Limb (tissue), 2 donors: ENCODE measurements at regions not wholly inside any gene's neighbourhood (a gene's known extent, or its start where the extent isn't known, plus 50 kb on each side); places are given as distances from the start of the nearest gene placed in this dataset.
"Not testable (repeated sequence)": the region's sequence is repeated elsewhere in the genome, so short reads cannot be mapped to it uniquely, and the experiment has no call there.

ENCODE experiments used
- DNase-seq, 2 donors: peaks; one replicate each; pipeline ENCODE4 v3.0.0-alpha.2; 2016; ENCODE audit errors: extremely low spot score in 2 of 2

DNA sequence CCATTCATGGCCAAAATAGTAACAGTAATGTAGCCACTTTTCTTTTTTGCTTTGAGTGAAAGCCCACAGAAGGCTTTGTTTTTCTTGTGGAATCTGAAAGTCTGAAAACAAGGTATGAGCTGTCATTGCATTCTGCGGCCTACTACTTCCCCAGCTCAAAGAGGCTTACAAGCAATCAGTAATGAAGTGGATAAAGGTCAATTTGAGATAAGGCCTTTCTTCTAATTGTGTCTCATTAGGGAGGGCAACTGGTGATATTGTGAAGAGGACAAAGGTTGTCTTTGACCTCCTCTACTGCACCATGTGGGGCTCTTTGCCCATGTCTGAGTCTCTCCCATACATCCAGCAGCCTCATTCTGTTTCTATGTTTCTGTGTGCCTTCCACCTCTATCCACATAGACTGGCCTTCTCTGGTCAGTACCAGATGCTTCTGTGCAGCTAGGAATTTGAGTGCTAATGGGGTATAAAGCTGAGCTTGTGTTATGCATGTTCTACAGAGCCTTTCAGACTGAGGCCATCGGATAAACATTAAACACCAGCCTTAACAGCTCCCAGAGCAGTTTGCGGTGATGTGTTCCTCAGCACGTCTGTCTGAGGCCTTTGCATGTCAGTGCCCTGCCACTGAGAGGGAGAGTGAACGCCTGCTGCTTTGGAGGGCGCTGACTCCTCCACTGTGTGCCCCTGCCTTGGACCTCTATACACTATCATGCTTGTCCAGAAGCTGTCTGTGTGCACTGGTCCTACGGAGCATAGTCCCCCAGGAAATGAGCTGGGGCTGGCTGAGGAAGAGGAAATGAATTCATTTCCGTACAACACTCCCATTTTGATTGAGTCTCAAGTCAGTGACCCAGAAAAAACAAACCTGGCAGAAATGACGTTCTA, 80.2 kb downstream of the SH2D1A start:
- no peak for DNase-seq

DNA sequence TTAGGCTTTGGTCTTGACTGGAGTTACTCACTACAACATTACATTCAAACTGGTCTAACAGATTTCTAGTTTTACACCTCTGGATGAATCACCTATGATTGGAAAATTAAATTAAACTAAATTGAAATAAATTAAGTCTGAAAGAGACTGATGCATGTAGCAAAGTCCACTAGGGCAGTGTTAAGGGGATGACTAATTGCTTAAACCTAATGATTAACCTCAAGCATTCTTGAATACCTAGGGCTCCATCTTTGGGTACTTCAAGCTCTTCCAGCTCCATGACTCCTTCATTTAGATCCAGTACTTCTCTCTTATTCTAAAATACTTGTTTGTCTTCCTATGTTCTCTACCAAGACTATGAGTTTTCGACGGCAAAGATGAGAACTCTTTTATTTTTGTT, 86.8 kb downstream of the SH2D1A start:
- no peak for DNase-seq

DNA sequence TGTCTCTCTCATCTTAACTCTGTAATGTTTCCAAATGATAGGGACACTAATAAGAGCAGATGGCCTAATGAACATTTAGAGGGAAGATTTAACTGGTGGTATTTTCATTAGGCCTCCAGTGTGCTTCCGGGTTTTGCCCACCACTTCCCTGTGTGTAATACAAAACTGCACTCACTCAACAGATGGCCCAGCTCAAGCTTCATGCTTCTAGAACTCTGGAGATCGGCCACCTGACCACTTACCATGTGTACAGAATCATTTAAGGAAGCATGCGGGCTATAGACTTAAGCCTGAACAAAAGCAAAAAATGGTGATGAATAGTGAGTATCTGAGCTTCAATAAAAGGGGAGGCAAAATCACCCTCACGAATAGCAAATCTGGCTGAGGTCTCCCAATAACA, 89.3 kb downstream of the SH2D1A start:
- DNase-seq: no peak

DNA sequence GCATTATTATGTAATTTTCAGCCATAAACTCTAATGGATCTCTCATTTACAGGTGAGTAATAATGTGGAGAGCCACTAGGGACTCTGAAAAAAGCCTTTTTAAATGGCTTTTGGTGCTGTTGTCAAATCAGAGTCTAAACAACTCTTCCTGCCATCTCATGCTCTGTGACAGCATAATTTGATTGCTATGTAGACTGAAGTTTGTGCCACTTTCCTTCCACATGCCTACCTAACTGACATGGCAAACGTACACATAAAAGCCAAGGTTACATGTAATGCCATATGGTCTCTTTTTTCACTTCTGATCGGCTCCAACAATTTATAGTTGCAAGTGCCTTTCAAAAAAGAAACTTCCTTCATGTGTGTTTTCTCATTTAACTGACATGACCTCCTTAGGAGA, 94.3 kb downstream of the SH2D1A start:
- DNase-seq: no peak

DNA sequence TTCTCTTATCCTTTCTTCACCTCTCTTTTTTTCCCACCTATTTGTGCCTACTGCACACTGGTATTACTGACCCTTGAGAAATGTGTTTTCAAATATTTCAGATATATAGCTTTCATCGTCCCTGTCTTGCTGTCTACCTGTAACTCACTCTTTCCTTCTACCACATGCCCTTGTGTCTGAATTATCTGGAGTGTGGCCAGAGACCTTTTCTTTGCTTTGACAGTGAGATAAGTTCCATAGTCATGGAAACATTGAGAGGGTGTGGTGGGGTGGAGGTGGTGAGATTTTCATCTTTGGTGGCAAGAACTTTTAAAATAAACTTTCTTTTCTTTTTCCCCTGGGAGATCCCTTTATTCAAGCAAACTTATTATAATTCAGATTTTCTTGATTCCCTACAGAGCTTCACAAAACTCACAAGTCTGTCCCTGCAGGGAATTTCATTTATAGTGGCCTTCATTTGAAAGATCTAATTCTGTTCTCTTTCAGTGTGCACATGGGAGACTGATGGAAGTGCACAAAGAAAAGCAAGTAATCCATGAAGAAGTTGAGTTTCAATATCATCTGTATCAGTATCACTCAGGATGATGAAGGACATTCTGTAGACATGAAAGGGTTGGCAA, 95.7 kb downstream of the SH2D1A start:
- DNase-seq: no peak

DNA sequence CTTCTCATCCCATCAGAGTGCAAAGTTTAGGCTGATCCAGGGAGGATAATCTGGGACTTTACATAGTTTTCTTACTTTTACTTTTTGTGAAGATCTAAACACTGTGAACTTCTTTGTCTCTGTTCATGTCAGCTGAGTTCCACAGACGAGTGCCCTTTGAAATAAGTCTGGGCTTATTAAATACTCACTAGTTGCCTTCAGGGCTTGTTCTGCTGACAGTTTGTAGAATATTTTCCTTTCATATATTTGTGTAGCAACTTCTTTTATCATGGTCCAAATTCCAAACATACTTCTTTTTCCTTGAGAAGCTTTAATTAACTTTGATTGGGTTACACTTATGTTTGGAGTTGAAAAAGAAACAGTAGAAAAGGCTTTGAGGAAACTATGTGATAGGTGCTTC, 109.6 kb downstream of the SH2D1A start:
- no peak for DNase-seq

DNA sequence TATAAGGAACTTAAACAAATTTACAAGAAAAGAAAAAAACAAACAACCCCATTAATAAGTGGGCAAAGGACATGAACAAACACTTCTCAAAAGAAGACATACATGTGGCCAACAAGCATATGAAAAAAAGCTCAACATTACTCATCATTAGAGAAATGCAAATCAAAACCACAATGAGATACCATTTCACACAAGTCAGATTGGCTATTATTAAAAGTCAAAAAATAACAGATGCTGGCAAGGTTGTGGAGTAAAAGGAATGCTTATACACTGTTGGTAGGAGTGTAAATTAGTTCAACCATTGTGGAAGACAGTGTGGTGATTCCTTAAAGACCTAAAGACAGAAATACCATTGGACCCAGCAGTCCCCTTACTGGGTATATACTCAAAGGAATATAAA, 113.5 kb downstream of the SH2D1A start:
- not testable (repeated sequence) for DNase-seq

DNA sequence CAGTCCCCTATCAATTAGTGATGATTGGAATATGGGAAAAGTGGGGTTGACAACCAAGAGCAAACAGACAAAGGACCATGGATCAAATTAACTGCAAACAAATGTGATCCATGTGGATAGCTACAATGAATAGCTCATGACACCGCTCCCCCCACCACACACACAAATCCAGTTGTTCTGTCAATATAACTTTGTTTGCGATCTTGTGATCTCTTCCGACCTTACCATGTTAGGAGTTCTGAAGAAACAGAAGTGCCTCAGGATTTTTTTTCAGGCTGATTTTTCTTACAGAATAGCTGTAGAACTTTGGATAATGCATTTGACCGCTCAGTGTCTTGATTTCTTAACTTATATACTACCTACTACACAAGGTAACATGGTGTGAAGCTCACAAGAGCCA, 116.6 kb downstream of the SH2D1A start:
- no peak for DNase-seq

DNA sequence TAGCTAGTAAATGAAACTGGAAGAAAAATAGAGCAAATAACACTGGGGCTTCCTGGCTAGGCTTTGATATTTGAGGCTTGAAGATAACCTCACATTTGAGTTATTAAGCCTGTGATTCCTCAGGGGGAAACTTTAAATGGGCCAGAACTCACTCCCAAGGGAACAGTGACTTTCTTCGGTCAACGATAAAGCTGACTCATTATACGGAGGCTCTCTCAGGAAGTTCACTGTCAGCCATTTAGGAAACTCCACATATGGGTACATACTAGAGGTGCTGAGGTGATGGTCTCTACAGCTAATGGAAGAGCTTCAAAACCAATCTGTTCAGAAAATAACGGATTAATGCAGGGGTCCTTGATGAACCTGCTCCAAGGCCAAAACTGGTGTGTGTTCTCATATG, 120.8 kb downstream of the SH2D1A start:
- DNase-seq: no peak

DNA sequence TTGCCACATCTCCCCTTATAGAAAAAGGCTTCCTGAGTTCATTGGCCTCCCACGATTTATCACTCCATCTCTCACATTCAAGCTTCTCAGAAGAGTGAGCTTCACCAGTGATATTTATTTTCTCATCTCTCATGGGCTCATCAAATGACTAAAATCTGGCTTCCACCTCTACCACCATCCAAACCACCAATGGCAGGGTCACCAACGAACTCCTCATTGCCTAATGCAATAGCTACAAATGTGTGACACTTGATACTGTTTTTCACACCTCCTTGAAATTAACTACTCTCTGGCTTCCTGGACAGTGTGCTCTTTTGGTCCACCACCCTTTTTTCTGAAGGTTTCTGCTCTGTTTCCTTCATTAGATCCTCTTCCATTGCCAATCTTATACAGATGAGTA, 129.0 kb downstream of the SH2D1A start:
- DNase-seq: no peak

DNA sequence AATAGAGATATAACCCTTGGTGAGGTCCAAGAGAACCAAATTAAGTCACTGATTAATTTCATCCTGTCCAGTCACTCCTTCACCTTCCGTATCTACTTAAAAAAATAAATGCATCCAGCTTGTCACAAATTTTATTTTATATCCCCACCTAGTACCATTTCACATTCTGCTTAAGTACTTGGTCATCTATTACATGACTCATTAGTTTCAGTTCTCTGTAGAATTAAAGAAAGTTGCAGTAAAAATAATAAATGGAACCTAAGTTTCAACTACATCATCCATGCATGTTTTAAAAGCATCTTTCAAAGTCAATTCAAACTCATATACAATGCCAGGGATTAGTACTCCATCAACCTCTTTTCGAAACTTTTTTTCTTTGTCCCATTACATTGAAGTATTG, 130.2 kb downstream of the SH2D1A start:
- DNase-seq: no peak

DNA sequence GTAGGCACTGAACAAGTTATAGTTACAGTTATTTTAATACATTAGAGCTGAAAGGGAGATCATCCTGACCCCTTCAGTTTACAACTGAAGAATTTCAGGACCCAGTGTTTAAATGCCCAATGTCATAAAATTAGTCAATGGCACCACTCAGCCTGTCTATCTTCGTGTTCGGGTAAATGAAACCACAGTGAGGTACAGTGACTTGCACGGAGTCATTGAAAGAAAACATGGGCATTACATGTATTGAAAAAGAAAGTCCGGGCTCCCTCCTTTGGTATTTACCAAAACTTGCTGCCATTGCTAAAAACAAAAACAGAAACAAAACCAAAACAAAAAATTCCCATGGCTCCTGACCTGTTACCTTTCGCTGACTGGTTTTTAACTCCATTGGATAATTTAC, 131.7 kb downstream of the SH2D1A start:
- no peak for DNase-seq

DNA sequence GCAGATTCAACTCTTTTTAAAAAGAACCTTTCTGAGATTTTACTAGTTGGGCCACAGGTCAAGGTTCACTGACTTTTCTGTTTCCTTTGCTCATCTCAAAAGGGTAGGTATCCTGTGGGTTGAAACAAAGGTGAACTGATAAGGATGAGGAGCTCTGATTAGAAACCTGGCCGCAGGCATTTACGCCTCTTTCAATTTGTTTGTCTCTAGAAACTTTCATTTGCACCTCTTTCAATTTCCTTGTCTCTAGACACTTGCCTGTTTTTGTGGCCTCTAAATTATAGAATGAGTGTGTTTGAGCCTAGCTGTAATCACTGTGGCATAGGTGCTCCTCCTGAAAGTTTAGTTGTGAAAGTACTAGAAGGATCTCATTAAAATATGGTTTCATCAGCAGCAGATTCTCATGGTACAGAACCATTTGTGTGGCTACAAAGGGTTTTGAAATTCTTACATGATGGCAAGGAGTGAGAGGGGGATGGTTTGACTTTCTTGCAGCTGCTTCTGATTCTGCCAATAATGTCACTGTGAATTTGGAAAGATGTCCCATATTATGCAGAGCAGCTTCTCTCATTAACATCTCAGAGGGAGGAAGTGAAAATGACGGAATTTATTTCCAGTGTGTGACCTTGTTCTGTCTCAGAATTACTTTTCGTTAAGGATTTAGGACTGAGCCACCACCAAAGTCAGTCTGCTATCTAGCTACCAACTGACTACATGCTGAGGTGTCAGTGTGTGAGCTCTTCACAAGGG, 142.2 kb downstream of the SH2D1A start:
- DNase-seq: no peak

DNA sequence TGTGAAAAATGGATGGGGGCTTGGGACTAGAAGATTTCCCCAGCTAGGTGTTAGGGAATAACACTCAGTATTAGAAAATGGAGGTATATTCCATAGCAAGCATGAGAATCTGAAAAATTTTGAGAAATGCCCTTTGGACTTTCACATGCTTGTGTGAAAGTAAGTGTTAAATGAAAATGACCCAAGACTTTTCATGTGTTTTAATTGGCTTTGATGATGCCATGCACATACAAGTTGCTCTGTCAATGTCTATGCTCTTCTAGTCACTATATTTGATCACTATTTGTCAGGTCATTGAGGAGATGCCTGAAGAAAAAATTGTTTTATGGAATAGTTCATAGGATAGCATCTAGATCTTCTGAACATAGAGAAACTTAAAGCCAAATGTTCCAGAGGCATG, 147.6 kb downstream of the SH2D1A start:
- DNase-seq: no peak

DNA sequence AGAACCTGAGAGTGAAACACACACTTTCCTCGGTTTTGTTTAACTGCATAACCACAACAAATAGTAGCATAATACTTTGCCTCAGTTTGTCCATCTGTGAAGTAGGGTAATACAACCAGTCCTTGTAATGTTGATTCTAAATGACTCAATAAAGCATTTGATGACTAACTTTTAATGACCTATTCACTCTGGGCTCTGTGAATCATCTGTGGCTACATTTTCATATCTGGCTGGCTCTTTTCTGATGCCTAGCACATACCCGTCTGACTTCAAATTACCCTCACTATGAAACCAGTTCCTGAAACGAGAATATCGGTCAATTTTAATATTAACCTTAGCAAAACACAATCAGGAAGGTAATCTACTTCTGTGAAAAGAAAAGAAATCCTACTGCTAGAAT, 151.0 kb downstream of the SH2D1A start:
- no peak for DNase-seq

DNA sequence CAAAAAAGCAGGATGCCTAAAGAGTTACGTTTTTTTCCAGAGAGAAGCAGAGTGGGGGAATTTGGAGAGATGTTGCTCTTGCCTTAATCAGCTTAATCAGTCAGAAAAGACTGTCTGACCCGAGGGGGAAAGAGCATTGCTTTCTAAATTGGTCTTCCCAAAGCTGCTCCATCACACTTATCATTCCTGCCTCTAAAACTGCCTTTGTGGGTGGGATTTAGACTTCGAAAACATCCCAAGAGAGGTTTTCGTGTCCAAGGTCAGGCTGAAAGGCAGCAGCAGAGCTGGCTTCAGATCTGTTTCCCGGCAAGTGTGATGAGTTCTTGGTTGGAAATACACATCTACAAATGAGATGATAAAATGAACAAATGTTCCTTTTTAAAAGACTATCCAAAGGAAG, 155.2 kb downstream of the SH2D1A start:
- no peak for DNase-seq

DNA sequence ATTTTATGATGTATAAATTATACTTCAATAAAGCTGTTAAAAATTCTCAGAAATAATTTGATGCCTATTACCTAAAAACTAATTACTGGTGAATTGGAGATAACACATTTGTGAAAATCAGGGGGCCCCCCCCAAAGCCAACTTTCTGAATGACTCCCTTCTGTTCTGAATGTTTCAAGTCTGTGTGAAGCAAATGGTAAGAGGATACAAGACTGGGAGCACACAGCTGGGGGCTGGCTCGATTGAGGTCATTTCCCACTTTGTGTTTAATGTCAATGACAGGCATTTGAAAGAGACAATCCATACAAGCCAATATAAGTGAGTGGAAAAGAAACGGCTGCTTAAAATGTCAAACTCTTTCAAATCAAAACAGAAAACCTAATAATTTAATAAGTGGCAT, 155.8 kb downstream of the SH2D1A start:
- DNase-seq: no peak

DNA sequence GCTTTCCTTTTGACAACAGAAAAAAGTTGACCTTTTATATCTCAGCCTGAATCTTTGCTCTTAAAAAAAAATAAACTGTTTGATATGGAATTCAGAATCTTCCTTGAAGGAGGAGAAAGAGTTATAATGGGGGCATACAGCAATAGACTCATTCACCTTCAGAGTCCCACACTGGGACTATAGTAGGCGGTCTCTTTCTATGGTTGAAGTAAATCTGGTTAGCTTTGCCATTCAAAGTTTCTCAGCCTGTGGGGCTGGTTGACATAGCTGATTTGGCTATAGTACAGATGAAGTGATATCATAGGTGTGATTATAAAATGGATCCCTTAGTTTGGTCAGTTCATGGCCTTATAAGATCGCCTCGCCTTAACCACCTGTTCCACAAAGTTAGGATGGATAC, 156.2 kb downstream of the SH2D1A start:
- no peak for DNase-seq

DNA sequence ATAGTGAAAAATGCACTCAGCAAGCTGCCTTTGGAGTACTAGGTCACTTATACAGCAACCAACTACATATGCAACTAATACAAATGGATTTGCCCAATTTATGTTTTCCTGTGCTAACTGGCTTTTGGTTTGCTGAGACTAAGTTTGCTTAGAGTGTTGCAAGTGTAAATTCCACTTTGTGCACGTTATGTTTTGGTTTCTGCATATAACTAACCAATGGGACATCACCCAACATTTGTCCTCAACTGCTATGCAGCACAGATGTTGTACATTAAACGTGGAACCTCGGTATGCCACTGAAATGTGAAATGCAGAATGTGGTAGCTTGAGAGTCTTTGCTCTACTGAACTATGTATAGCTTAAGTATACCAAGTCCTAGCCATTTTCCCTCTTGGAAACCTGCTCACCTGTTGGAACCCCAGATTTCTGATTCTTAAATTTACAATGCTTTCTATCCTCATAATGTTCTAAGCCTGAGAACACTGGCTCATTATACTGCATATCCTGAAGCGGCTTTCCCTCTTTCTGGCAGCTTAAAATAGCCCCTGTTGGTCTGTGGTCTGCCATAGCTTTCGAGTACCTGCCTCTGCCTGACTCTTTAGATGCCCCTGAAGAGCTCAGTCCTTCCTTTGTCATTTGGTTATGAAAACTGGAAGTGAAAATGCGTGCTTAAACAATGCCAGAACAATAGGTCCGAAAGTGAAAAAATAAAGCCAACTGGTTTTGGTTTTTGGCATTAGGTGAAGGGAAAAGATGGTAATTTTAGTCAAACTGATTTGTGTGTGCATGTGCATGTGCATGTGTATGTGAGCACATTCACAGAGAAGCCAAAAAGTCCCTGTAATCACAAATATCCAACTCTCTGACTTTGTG, 158.0 kb downstream of the SH2D1A start:
- no peak for DNase-seq

DNA sequence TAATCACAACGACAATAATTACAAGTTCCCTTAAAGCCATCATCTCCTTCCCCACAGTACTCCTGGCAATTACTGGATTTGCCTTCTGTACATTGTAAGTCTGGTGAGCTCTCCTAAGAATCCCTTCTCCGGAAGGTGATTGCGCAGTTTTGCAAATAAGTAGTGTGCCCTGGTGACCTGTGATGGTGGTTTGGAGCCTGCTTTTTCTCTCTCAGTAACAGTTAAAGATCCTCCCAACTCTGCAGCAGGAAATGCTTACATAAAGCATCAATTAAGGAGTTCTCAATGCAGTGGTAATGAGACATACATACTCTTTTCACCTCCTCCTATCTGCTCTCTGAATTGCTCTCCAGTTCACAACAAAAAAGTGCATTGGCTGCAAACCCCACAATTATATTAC, 159.7 kb downstream of the SH2D1A start:
- no peak for DNase-seq

DNA sequence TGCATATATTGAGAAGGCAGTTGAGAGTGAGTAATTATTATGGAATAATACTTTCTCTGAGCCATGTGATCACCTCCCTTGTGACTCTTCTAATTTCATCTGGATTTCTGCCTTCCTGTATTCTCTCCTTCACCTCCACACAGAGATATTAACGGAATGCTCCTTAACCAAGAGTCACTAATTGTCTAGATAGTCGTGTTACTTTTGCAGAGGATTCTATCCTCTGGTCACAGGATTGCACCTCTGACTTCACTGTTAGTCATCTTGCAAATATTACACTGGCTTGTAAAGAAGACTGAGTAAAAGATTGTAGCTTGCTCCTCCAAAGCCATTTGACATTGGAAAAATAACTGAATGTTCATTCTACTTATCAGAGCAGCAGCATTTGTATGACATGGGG, 160.9 kb downstream of the SH2D1A start:
- no peak for DNase-seq

DNA sequence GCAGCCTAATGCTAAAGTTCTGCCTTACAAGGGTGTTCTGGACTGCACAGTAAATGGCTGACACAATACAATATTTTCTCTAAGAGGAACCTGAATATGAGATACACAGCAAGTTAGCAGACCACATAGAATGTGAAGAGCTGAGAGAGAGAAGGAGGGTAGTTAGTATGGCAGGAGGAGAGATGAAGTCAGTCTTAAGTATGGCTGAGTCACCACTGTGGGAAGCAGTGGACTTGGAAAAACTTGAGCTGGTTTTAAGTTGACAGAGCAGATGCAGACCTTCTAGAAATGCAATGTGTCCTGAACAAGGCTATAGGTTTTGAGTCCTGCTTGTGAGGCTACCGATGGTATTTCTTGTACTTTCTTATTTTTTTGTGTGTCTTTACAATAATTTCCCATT, 172.5 kb downstream of the SH2D1A start:
- DNase-seq: no peak
